ENCODE measurements at regions not wholly inside any gene's neighbourhood (a gene's known extent, or its start where the extent isn't known, plus 50 kb on each side); places are given as distances from the start of the nearest gene placed in this dataset.

DNA sequence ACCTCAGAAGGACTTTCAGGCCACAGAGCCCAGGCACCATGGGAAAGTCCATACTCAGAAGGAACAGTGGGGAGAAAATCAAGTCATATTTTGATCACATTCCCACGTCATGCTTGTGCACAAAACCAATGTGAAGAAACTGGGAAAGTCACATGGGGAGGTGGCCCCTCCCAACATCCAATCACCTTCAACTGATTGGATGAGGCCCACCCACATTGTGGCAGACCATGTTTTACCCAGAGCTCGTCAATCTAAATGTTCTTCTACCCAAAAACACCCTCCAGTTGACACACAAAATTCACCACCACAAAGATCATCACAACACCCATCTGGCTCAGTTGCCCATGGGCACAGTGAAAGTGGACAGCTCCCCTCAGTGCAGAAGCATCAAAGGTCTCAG, 248.2 kb upstream of the IGF1R start:
- no peak for DNase-seq (ENCODE audit: low read depth, low spot score)

DNA sequence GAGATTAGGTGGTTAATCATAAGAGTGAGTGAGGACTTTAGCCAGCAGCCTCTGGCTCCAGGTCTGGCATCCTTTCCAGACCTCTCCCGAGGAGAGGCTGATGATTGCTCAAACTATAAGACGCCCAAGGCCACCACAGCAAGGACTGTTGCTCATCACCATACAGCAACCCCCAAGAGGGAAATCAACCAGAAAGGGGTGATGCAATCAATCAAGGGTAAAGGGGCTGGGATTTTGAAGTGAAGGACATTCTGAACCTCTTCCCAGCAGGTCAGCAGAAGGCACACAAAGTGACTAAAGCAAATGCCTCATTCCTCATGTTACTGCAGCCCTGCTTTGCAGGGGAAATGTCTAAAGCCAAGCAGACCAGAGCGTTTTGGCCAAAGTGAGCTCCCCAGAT, 247.3 kb upstream of the IGF1R start:
- H3K9ac ChIP-seq (ENCODE audit: insufficient read length) = no peak overlapping the region
- TF ChIP-seq EZH2 (IDR thresholded peaks at IDR 0.05) (no peak), POLR2AphosphoS5 (IDR thresholded peaks at IDR 0.05; ENCODE audit: borderline replicate concordance, low read depth, low read length) (no peak), FOXP2 (optimal IDR thresholded peaks at IDR 0.05; ENCODE audit: control extremely low read depth, extremely low read length, insufficient read depth) (no peak)
- no peak overlapping the region for H3K4me3 ChIP-seq
- no peak overlapping the region for H3K27ac ChIP-seq
- H3K9me3 ChIP-seq (ENCODE audit: low read depth, low read length) = no peaks in the 10 kb centered on the region
- H3K36me3 ChIP-seq (ENCODE audit: insufficient read depth, low read length) = no peaks in the 10 kb centered on the region
- no peak for DNase-seq (ENCODE audit: low read depth, low spot score)

More for the DNA sequence above, 248.2 kb upstream of the IGF1R start:
- Histone ChIP-seq H3K36me3 (ENCODE audit: insufficient read depth, low read length) (no peaks in the 10 kb centered on the region), H3K9ac (ENCODE audit: insufficient read length) (no peak overlapping the region), H3K9me3 (ENCODE audit: low read depth, low read length) (no peaks in the 10 kb centered on the region), H3K27ac (no peak overlapping the region), H3K4me3 (no peak overlapping the region)
- TF ChIP-seq POLR2AphosphoS5 (IDR thresholded peaks at IDR 0.05; ENCODE audit: borderline replicate concordance, low read depth, low read length) = no peak

DNA sequence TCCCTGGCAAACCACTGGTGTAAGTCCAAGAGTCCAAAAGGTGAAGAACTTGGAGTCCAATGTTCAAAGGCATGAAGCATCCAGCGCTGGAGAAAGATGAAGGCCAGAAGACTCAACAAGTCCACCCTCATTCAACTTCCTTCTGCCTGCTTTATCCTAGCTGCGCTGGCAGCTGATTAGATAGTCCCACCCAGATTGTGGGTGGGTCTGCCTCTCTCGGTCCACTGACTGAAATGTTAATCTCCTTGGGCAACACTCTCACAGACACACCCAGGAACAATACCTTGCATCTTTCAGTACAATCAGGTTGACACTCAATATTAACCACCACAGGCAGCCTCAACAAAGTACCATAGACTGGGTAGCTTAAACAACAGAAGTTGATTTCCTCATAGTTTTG, 245.9 kb upstream of the IGF1R start:
- Histone ChIP-seq H3K9me3 (ENCODE audit: low read depth, low read length) (no peaks in the 10 kb centered on the region), H3K27ac (no peak overlapping the region), H3K9ac (ENCODE audit: insufficient read length) (no peak overlapping the region), H3K36me3 (ENCODE audit: insufficient read depth, low read length) (no peaks in the 10 kb centered on the region), H3K4me3 (no peak overlapping the region)
- no peak for DNase-seq (ENCODE audit: low read depth, low spot score)
- no peak for TF ChIP-seq POLR2AphosphoS5 (IDR thresholded peaks at IDR 0.05; ENCODE audit: borderline replicate concordance, low read depth, low read length)
- no peak for TF ChIP-seq EZH2 (IDR thresholded peaks at IDR 0.05)
- TF ChIP-seq FOXP2 (optimal IDR thresholded peaks at IDR 0.05; ENCODE audit: control extremely low read depth, extremely low read length, insufficient read depth) = no peak

DNA sequence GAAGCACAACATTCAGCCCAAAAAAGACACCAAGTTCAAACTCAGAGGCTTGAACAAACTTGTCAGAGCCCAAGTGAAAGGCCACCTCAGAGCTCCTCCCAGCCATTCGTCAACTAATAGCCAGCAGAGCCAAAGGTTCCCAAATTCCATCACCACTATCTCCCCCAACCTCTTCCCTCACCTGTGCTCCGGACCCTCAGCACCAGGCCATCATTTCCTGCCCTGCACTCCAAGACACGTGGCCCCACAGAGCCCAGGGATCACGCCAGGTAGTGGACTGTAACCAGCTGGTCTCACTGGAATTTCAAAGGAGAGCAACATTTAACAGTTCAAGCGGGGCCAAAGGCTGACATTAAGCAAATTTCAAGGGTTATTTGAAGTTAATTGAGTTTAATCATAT, 245.2 kb upstream of the IGF1R start:
- Histone ChIP-seq H3K9me3 (ENCODE audit: low read depth, low read length) (no peaks in the 10 kb centered on the region), H3K9ac (ENCODE audit: insufficient read length) (no peak overlapping the region), H3K4me3 (no peak overlapping the region), H3K36me3 (ENCODE audit: insufficient read depth, low read length) (no peaks in the 10 kb centered on the region), H3K27ac (no peak overlapping the region)
- DNase-seq (ENCODE audit: low read depth, low spot score) = no peak
- TF ChIP-seq POLR2AphosphoS5 (IDR thresholded peaks at IDR 0.05; ENCODE audit: borderline replicate concordance, low read depth, low read length) (no peak), EZH2 (IDR thresholded peaks at IDR 0.05) (no peak), FOXP2 (optimal IDR thresholded peaks at IDR 0.05; ENCODE audit: control extremely low read depth, extremely low read length, insufficient read depth) (no peak)

DNA sequence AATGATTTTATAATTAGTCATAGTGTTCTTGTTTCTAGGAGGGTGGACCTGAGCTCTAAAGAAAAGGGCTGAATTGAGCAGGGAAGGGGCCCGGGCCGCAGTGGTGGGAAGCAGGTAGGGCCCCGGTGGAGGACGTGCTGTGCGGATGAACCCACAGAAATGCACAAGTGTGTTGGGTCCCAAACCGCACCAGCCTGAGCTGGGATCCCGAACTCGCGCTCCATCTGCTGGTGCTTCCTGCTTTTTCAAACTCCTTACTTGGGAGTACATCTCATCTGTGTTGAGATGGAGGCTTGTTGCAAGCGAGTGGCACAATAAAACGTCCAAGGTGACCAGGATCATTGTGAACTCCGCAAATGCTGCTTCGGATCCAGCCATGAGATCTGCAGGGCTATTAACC, 244.8 kb upstream of the IGF1R start:
- Histone ChIP-seq H3K4me3 (no peak overlapping the region), H3K27ac (no peak overlapping the region), H3K9ac (ENCODE audit: insufficient read length) (no peak overlapping the region), H3K36me3 (ENCODE audit: insufficient read depth, low read length) (no peaks in the 10 kb centered on the region), H3K9me3 (ENCODE audit: low read depth, low read length) (no peaks in the 10 kb centered on the region)
- TF ChIP-seq FOXP2 (optimal IDR thresholded peaks at IDR 0.05; ENCODE audit: control extremely low read depth, extremely low read length, insufficient read depth) (no peak), POLR2AphosphoS5 (IDR thresholded peaks at IDR 0.05; ENCODE audit: borderline replicate concordance, low read depth, low read length) (no peak), EZH2 (IDR thresholded peaks at IDR 0.05) (no peak)
- DNase-seq (ENCODE audit: low read depth, low spot score) = no peak

DNA sequence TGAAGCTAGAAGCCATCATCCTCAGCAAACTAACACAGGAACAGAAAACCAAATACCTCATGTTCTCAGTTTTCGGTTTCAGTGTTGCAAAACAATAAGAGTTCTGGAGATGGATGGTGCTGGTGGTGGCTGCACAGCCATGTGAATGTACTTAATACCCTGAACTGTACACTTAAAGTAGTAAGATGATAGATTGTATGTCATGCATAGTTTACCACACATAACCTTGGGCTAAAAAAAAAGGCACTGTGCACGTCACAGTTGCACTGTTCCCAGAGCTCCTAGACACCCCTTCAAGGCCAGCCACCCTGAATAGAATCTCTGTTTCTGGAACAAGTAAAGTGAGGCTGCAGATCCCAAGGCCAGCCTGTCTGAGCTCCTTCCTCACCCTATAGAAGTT, 243.3 kb upstream of the IGF1R start:
- TF ChIP-seq FOXP2 (optimal IDR thresholded peaks at IDR 0.05; ENCODE audit: control extremely low read depth, extremely low read length, insufficient read depth) (no peak), POLR2AphosphoS5 (IDR thresholded peaks at IDR 0.05; ENCODE audit: borderline replicate concordance, low read depth, low read length) (no peak), EZH2 (IDR thresholded peaks at IDR 0.05) (no peak)
- Histone ChIP-seq H3K27ac (no peak overlapping the region), H3K36me3 (ENCODE audit: insufficient read depth, low read length) (no peaks in the 10 kb centered on the region), H3K4me3 (no peak overlapping the region), H3K9me3 (ENCODE audit: low read depth, low read length) (no peaks in the 10 kb centered on the region), H3K9ac (ENCODE audit: insufficient read length) (no peak overlapping the region)
- no peak for DNase-seq (ENCODE audit: low read depth, low spot score)

DNA sequence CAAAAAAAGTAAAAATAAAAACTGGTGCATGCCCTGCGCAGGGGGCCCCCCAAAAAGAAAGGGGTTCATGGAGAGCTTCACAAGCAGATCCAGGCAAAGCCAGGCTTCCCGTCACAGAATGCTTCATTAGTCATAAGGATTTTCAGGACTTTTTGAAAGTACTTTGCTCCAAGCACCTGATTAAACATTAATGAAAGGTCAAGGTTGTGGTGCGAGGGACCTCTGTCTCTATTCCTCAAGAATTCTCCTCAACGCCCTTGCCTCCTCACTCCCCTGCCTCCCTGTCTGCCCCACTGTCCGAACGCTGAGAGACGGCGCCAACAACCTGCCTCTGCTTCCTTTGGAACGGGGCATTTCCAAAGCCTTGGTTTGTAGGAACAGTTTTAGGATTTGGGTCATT, 240.1 kb upstream of the IGF1R start:
- DNase-seq (ENCODE audit: low read depth, low spot score) = no peak
- Histone ChIP-seq H3K36me3 (ENCODE audit: insufficient read depth, low read length) (no peaks in the 10 kb centered on the region), H3K9ac (ENCODE audit: insufficient read length) (no peak overlapping the region), H3K9me3 (ENCODE audit: low read depth, low read length) (no peaks in the 10 kb centered on the region), H3K27ac (no peak overlapping the region), H3K4me3 (no peak overlapping the region)
- no peak for TF ChIP-seq POLR2AphosphoS5 (IDR thresholded peaks at IDR 0.05; ENCODE audit: borderline replicate concordance, low read depth, low read length)
- no peak for TF ChIP-seq EZH2 (IDR thresholded peaks at IDR 0.05)
- TF ChIP-seq FOXP2 (optimal IDR thresholded peaks at IDR 0.05; ENCODE audit: control extremely low read depth, extremely low read length, insufficient read depth) = no peak

DNA sequence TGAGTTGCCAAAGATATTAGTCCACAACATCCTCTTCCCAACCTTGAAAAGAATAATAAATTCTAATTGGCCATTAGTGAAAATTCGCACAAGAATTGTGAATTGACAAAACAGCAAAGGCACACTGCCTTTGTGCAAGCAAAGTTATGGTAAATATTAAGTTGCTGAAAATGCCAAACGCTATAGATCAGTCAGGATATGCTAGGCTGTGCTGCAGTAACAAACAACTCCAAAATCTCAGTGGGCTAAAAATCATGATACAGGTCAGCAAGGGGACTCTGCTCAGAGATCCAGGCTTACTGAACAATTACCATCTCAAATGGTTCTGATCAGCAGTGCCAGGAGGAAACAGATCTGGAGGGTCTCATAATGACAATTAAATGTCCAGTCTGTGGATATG, 238.0 kb upstream of the IGF1R start:
- Histone ChIP-seq H3K36me3 (ENCODE audit: insufficient read depth, low read length) (no peaks in the 10 kb centered on the region), H3K27ac (no peak overlapping the region), H3K9me3 (ENCODE audit: low read depth, low read length) (no peaks in the 10 kb centered on the region), H3K9ac (ENCODE audit: insufficient read length) (no peak overlapping the region), H3K4me3 (no peak overlapping the region)
- TF ChIP-seq POLR2AphosphoS5 (IDR thresholded peaks at IDR 0.05; ENCODE audit: borderline replicate concordance, low read depth, low read length) (no peak), FOXP2 (optimal IDR thresholded peaks at IDR 0.05; ENCODE audit: control extremely low read depth, extremely low read length, insufficient read depth) (no peak), EZH2 (IDR thresholded peaks at IDR 0.05) (no peak)
- DNase-seq (ENCODE audit: low read depth, low spot score) = no peak

DNA sequence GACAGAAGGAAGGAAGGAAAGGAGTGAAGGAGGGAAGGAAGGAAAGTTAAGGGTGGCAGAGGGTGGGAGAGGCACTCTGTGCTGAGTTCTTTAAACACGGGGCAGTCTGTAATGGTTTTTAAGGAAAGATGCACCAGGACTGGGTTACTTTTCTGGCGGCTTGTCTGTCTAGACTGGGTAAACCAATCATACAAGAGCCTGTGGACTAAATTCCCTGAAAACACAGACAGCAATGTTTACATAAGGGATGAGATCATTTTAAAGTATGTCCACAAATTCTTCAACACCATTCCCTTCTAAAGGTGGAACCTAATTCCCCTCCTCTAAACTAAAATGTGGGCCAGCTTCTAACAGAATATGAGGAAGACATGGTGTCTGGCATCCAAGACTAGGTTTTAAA, 235.5 kb upstream of the IGF1R start:
- Histone ChIP-seq H3K9me3 (ENCODE audit: low read depth, low read length) (no peaks in the 10 kb centered on the region), H3K27ac (no peak overlapping the region), H3K36me3 (ENCODE audit: insufficient read depth, low read length) (no peaks in the 10 kb centered on the region), H3K4me3 (no peak overlapping the region), H3K9ac (ENCODE audit: insufficient read length) (no peak overlapping the region)
- DNase-seq (ENCODE audit: low read depth, low spot score) = no peak
- TF ChIP-seq POLR2AphosphoS5 (IDR thresholded peaks at IDR 0.05; ENCODE audit: borderline replicate concordance, low read depth, low read length) = no peak
- TF ChIP-seq FOXP2 (optimal IDR thresholded peaks at IDR 0.05; ENCODE audit: control extremely low read depth, extremely low read length, insufficient read depth) = no peak
- TF ChIP-seq EZH2 (IDR thresholded peaks at IDR 0.05) = no peak
